Kidney glomerular epithelial cell (primary cell): ENCODE measurements at regions not wholly inside any gene's neighbourhood (a gene's known extent, or its start where the extent isn't known, plus 50 kb on each side); places are given as distances from the start of the nearest gene placed in this dataset.

Experiments used
- DNase-seq: peaks from one replicate; lab custom pipeline; 2025; lab: John Stamatoyannopoulos, UW

DNA sequence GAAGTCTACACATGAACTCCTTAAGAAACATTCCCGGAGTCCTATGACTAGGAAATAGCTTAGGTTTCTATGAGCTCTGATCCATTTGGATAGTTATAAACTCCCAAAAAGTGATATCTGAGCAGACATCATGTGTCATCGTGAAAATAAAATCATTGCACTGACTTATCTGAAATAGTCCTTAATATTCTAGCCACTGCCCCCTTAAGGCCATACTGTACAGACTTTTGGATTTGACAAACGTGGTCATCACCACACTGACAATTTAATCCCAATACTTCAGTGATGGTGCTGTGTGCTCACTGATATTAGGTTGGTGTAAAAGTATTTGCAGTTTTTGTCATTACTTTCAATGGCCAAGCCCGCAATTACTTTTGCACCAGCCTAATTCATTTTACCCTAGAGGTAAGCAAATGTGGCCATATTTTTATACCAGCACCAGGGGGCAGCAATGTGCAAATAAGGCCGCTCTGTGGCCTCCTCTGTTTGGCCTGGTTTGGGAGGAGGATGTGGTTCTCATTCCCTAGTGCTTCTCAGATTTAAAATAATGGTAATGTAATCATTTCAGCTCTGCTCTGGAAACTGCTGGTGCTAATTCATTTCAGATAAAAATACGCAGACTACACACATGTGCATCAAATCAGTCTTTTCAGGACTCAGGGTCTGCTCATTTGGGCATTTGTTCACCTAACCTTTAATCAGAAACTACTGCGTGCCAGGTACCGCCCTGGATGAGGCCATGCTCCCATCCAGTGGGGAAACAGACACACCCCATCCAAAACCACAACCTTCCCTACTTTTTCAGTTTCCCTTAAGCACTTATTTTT, 196.4 kb upstream of the C1QTNF7 start:
- peak; percentile 77 for DNase-seq

DNA sequence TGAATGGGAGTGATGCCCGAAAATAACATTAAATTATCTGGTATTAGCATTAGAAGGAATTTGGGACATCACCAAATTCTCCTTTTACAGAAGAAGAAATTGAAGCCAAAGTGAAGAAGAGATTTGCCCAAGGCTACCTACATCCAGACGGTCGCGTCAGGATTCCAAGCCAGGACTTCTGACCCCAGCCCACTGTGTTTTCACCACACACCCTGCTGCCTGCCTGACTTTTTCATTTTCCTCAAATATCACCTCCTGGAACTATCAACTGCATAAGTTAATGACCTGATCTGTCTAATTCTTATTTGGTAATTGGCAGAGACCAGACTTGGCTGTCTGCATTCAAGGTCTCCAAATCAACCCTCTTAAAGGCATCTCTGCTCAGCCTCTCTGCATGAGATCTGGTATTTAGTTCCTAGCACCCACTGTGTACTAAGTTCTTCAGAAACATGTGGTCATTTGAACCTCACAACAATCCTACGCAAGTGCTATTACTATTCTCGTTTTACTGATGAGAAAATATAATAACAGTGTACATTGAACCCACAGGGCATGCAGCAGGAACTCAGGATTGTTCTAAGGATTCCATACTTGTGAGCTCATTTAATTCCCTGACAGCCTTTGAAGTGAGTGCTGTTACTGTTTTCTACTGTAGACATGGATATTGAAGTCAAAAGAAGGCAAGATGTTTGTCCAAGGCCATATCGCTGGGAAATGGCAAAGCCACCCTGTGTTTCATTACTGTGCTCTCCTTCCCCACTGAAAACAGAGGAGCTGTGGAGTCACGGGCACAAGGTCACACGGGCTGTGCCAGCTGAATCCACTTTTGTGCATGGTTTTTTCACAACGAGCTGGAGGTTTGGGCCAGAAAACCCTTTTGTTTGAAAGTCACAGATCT, 195.2 kb upstream of the C1QTNF7 start:
- DNase-seq: peak; percentile 47

DNA sequence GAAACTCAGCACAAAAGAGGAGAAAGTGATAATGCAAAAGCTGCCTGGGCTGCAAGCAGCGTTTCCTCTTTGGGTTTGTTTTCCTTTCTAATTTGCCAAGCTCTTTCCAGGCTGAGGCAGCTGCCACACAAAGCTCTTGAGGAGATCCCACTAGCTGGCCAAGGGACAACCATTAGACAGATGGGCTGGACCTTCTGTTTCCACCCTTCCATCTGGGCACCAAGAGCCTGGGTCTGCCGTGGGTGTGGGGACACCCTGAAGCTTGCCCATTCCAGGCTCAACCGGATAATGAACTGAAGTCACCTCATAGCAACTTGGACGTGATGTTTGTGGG, 194.6 kb upstream of the C1QTNF7 start:
- no peak for DNase-seq

DNA sequence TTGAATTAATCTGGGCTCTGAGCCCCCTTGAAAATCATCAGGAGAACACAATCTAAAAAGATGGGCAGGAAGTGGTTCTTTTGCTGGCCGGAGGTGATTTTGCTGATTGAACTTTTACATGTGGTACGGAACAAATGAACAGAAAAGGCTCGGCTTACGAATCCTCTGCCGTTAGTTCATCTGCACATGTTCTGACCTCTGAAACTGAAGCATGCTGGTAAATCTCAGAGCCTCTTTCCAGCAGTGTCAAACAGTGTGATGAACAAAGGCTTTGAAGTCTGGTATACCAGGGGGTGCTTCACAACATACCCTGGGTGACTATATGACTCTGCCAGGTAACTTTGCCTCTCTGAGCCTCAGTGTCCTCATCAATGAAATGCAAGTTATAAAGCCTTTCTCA, 194.2 kb upstream of the C1QTNF7 start:
- no peak for DNase-seq

DNA sequence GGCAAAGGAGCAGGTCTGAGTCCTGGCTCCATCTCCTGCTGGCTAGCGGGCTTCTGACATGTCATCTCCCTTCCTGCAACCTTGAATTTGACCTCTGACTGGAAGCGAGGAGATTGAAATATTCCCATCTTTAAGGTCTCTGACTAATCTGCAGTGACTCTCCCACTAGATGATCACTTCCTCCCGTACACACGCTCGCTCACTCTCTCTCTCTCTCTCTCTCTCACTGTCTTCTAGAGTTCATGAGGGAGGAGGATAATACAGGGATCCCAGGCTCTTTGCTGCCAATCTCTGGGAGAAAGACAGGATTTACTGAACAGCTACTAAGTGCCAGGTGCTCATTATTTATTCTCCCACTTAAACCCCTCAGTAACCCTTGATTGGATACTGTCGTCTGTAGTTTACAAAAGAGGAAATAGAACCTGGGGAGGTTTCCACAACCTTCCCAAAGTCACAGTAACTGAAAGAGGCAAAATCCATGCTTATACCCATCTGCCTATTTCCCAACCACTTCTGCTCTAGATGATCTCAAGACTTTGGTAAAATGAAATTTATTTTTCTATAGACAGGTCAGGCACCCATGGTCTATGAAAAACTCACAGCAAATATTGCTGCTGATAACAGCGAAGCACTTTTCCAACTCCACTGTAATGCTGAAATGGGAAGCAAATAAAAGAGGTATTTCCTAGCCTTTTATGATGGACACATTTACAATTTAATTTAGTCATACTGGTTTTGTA, 193.5 kb upstream of the C1QTNF7 start:
- DNase-seq: peak; percentile 8

DNA sequence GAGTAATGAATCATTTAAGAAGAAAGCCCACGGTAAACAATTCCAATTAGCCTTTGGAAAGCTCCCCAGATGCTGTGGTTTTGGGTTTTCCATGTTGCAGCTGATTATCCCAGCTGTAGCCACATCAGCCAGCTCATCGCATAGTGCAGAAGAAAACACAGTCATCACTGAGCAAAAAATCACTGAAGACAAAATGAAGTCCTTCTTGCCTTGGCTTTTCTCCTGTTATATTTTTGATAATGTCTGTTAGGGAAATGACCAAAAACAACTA, 193.0 kb upstream of the C1QTNF7 start:
- peak; percentile 81 for DNase-seq

DNA sequence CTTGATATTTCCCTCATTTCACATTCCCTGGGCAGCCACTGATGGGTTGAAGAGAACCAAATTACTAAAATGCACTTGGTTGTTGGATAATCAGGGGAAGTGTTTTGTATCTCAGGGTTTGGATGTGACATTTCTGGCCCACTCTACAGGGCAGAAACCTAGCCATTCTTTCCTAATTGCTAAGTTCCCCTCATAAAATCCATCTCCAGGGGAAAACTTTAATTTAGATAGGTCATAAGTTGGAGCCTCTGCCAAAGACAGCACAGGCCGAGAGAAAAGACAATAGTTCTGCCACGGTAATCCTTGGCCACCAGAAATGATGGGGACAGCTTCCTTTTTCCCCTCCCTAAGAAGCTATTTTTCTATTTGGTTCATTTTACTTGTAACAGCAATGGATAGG, 192.7 kb upstream of the C1QTNF7 start:
- no peak for DNase-seq

DNA sequence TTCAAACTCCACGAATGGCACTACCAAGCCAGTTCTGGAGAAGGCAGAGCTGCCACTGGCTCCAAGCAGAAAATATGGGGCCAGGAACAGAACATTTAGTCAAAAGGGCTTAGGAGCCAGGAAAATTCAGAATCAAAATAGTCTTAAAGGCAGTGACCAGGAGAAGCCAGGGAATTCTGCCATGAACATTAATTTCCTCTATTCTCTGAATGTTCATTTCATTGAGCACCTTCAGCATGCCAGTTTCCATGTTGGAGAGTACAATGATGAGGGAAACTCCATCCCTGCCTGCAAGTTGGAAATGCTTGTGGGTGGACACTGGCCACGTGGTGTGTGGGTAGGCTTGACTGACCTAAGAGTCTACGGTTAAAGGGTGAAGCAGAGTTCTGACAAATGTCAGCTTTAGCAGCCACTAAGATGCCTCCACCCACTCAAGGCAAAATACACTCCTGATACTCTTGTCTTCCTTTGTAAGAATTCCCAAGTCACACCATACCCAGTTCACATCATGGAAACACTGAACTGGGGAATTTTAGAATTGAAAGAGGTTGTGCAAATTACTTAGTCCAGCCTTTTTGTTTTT, 190.1 kb upstream of the C1QTNF7 start:
- no peak for DNase-seq

DNA sequence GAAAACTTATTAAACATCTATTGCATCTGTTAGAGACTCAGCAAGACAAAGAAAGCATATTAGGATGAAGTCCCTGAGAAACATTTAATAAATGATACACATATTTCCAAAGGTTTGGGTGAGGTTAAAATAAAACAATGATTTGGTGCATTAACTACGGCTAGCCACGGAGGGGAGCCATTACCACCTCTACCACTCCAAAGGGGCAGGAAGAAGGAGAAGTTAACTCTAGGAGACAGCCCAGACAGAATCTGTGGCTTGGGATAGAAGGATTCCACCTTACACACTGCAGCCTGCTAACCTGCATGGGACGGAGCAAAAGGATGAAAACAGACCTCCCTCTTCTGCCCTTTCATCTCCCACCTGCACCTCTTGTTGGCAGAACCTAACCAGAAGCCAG, 189.1 kb upstream of the C1QTNF7 start:
- peak; percentile 77 for DNase-seq

DNA sequence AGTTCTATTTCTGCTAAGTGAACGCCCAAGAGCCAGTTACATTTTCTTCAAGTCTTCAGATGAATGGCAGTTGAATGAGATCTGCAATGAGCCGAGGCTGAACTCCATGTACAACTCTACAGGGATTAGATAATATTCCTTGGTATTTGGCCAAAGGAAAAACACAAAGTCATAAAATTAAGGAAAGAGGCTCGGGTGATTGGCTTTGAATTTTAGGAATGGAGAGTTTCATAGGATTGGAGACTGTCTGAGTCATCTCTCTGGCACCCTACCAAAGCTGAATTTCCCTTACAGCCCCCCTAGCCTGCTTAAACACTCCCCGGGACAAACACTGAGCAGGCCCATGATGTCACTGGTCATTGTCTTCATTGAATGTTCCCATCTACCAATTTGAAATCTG, 188.0 kb upstream of the C1QTNF7 start:
- no peak for DNase-seq

DNA sequence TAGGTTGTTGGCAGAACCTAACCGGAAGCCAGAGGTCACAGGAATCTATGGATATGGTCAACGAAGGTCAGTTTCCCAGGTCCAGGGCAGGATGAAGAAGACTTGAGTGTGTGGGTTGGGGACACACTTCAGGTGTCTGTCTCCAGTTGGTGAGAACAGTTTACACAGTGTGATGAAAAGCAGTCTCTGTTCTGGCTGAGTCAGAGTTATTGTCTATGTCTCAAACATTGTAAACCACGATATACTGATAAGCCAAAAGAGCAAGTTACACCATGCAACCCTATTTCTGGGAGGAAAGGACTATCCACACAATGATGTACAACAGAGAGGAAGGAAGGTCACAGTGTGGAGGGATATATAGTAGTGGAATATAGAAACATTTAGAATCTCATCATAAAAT, 187.1 kb upstream of the C1QTNF7 start:
- DNase-seq: peak; percentile 7

DNA sequence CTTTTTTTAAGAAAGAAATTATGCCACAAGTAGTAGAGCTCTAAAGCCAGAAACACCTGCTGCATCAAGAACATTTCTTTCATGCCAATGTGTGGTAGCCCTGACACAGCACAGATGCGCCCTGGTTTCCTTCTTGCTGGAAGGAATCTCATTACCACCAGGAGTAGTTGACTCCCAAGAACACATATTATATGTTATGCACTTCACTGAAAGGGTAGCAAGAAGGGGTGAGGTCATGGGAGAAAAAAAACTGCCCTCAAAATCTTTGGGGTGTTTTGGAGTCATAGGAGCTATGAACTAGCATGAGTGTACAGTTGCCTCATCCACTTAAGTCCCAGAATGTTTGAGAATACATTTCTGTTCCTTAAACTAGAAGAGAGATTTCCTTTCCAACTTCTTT, 185.8 kb upstream of the C1QTNF7 start:
- no peak for DNase-seq

DNA sequence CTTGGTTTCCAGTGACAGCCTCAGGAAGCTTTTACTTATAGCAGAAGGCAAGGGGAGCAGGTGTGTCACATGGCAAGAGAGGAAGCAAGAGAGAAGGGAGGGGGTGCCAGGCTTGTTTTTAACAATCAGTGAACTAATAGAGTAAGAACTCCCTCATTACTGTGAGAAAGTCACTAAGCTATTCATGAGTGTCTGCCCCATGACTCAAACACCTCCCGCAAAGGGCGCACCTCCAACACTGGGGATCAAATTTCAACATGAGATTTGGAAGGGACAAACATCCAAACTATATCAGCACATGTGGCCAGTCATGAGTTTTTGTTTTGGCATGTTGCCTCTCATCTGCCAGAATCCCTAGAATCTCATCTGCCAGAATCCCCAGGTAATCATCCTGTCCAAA, 183.5 kb upstream of the C1QTNF7 start:
- DNase-seq: no peak

DNA sequence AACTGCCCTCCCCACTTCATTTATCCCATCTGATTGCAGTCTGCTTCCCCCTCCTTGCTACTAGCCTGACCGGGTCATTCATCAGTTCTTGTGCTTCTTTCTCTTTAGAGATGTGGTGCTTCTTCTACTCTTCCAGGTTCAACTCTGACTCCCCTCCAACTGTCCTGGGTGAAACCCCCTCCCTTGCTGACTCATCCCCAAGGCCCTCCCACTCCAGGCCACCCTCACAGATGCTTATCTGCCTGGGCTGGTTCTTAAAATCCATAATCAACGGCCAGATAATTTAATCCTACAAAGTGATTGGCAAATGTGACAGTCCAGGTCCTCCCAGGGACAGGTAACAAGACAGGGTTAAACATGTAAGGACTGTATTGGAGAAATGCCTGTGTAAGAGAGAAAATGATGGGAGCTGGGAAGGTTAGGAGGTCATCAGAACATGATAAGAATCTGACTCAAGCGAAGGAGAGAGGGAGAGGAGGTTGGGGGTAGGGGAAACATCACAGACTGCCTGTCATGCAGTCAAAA, 182.8 kb upstream of the C1QTNF7 start:
- DNase-seq: no peak

DNA sequence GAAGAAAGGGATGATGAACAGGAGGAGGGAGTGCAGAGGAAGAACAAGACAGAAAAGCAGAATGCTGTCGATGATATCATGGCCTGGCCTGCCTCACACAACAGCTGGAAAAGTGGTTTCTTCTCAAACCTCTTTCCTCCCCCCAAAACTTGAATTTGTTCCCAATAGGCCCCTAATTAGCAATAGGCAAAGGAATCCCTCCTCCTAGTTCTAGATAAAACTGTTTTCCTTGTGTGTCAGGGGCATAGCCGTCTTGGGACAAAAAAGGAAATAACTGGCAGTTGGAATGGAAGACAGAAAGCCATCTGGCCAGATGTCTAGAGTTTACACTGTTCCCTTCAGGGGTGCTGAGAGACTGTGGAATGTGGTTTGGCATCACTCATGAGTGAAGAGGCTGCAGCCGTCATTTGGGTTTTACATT, 177.8 kb upstream of the C1QTNF7 start:
- no peak for DNase-seq

DNA sequence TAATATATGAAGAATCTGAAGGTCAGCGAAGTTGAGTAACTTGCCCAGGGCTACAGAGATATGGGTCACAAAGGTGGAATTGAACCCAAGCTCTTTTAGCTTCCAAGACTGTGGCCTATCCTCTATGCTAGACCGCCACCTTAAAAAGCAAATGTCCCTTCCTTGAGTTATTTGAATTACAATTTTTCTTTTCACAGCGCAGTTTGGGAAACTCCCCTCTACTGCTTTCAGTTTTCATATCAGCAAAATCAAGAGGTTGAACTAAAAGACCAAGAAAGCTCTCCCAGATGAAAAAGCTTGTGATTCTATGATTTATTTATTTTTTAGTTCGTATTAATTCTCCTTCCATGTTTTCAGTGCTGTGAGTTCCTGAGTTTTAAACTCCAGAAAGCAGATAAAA, 174.5 kb upstream of the C1QTNF7 start:
- no peak for DNase-seq

DNA sequence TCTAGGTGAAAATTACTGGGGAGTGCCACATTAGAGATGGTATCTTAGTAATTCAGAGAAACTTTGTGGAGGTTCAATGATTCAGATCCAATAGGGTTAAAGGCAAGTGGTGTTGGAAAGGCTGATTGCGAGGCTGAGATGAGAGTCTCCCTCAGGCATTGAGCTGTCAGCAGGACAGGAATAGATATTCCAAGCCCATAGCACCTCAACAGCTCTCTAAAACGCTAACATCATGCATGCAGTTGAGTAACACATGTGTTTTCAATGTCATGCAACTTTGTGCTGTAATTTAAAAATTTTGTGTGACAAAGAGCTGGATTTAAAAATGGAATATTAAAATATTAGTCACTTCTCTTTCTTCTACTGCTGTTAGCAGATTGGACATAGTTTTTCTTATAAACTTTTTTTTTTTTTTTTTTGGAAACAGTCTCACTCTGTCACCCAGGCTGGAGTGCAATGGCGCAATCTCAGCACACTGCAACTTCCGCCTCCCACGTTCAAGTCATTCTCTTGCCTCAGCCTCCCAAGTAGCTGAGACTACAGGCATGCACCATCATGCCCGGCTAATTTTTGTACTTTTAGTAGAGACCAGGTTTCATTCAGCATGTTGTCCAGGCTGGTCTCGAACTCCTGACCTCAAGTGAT, 173.5 kb upstream of the C1QTNF7 start:
- no peak for DNase-seq

DNA sequence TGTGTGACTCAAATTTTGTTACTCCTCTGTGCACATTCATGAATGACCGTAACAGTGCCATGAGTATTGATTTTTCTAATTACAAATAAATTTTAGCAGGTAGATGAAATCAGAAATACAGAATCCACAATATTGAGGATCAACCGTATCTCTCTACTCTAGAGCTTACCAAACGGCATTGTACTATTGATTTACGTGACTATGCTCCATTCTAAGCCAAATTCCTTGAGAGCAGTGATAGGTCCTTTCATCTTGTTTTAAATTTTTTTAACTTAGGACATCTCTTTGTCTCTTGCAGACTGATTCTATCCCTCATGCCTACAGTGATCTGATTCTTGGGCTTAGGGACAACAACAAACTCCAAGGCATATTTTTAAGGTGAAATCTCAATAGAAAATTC, 172.3 kb upstream of the C1QTNF7 start:
- DNase-seq: no peak

DNA sequence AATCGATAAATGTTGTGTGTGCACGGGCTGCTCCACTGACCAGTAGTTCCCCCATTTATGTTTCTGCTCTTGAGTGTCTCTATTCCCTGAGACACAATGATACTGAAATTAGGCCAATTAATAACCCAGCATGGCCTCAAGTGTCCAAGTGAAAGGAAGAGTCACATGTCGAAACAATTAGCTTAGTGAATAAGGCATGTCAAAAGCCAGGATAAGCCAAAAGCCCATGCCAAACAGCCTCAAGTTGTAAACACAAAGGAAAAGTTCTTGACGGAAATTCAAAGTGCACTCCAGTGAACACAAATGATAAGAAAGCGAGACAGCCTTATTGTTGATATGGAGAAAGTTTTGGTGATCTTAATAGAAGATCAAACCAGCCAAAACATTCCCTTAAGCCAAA, 167.1 kb upstream of the C1QTNF7 start:
- no peak for DNase-seq

DNA sequence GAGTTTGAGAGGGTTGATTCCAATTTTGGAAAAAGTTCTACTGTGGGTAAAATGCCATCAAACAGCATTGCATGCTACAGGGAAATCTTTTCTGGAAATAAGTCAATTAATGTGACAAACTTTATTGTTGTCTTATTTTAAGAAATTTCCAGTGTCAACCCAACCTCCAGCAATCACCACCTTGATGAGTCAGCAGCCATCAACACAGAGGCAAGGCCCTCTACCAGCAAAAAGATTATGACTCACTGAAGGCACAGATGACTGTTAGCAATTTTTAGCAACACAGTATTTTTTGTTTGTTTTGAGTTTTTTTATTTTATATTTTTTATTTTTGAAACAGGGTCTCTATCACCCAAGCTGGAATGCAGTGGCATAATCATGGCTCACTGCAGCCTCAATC, 165.4 kb upstream of the C1QTNF7 start:
- DNase-seq: no peak

DNA sequence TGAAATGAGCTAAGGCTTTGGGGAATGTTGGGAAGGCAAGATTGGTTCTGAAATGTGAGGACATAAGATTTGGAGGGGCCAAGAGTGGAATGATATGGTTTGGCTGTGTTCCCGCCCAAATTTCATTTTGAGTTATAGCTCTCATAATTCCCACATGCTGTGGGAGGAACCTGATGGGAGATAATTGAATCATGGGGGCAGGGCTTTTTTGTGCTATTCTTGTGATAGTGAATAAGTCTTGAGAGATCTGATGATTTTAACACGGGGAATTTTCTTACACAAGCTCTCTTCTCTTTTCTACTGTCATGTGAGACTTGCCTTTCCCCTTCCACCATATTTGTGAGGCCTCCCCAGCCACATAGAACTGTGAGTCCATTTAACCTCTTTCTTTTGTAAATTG, 157.6 kb upstream of the C1QTNF7 start:
- no peak for DNase-seq

DNA sequence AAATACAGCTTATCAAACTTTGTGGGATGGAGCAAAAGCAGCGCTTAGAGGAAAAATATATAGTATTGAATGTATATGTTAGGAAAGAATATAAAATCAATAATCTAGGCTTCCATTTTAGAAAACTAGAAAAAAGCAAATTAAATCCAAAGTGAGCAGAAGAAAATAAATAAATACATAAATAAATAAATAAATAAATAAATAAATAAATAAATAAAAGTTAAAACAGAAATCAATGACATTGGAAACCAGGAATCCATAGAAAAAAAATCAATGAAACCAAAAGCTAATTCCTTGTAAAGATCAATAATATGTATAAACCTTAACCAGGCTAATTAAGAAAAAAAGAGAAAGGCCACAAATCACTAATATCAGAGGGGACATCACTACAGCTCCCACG, 141.8 kb upstream of the C1QTNF7 start:
- DNase-seq: no peak
